HAP-1 (cell line): ENCODE measurements at regions not wholly inside any gene's neighbourhood (a gene's known extent, or its start where the extent isn't known, plus 50 kb on each side); places are given as distances from the start of the nearest gene placed in this dataset.
A peak's percentile ranks its signal among the peaks of the same experiment; 100 is the strongest.

Experiments used
- DNase-seq, 2 experiments: peaks; one replicate each; pipeline ENCODE4 v3.0.0-alpha.2; 2016 to 2020; ENCODE audit warnings: low spot score in 2 of 2
- H3K27me3 ChIP-seq: fragments of 250-450 bp; sonication (Bioruptor Pico); 2 replicates; pipeline ENCODE4 v1.5.1; 2020; ENCODE audit warnings: low read depth, mild to moderate bottlenecking, moderate library complexity
- H3K36me3 ChIP-seq: fragments of 250-450 bp; sonication (Bioruptor Pico); replicated peaks from 2 replicates; pipeline ENCODE4 v1.5.1; 2020; ENCODE audit warnings: mild to moderate bottlenecking
- H3K4me1 ChIP-seq: fragments of 250-450 bp; sonication (Bioruptor Pico); 2 replicates; pipeline ENCODE4 v1.5.1; 2020; ENCODE audit warnings: mild to moderate bottlenecking
- H3K4me3 ChIP-seq: fragments of 250-450 bp; sonication (Bioruptor Pico); 2 replicates; pipeline ENCODE4 v1.5.1; 2020; ENCODE audit warnings: mild to moderate bottlenecking, moderate library complexity
- H3K9me3 ChIP-seq: fragments of 250-450 bp; sonication (Bioruptor Pico); 2 replicates; pipeline ENCODE4 v1.5.1; 2020; ENCODE audit warnings: mild to moderate bottlenecking, moderate library complexity
- in situ Hi-C: fragments of 300-500 bp; cut with MboI; formaldehyde crosslinking; loops from 3 replicates; pipeline ENCODE4 v1.14.3; 2020; ENCODE audit warnings: low sequenced_read_pairs, inconsistent platforms, mixed read lengths

GRCh38 chr10:124265776-124266467 is 152.8 kb downstream of the OAT start:
- H3K36me3 ChIP-seq = no peaks in the 10 kb centered on the region
- DNase-seq = no peak
- H3K9me3 ChIP-seq = no peaks in the 10 kb centered on the region
- H3K4me1 ChIP-seq = no peaks in the 10 kb centered on the region
- peaks cover 5% of the 10 kb centered on the region; the same call in 1 of the 2 replicates for H3K27me3 ChIP-seq
- H3K4me3 ChIP-seq = no peak overlapping the region
- in situ Hi-C loops = no loop called here

DNA sequence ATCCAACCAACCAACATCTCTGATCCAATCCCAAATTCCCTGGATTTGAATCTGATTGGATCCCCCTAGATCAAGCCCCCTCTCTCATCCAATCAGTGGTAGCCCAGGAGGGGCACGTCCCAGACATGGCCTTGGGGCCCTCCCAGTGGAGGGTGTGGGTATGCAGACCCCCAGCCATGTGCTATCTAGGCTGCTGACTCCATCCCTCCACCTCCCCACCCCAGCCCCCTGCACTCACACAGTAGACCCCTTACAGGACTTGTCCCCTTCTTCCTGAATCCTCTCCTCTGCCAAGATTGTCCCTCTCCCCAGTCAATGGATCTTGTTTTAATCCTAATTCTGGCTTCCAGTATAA is 153.4 kb downstream of the OAT start:
- Histone ChIP-seq H3K27me3 (peaks cover 5% of the 10 kb centered on the region; the same call in 1 of the 2 replicates), H3K36me3 (no peaks in the 10 kb centered on the region)

GRCh38 chr10:124264711-124265390 is 153.9 kb downstream of the OAT start:
- H3K27me3 ChIP-seq = peaks cover 5% of the 10 kb centered on the region; the same call in 1 of the 2 replicates
- H3K4me3 ChIP-seq = no peak overlapping the region
- no peaks in the 10 kb centered on the region for H3K4me1 ChIP-seq
- no peak for DNase-seq
- in situ Hi-C loops = no loop called here
- H3K36me3 ChIP-seq = no peaks in the 10 kb centered on the region
- no peaks in the 10 kb centered on the region for H3K9me3 ChIP-seq

More for the DNA sequence above, 153.4 kb downstream of the OAT start:
- Histone ChIP-seq H3K4me3 (no peak overlapping the region), H3K9me3 (no peaks in the 10 kb centered on the region), H3K4me1 (no peaks in the 10 kb centered on the region)
- in situ Hi-C loops = no loop called here
- DNase-seq = no peak

DNA sequence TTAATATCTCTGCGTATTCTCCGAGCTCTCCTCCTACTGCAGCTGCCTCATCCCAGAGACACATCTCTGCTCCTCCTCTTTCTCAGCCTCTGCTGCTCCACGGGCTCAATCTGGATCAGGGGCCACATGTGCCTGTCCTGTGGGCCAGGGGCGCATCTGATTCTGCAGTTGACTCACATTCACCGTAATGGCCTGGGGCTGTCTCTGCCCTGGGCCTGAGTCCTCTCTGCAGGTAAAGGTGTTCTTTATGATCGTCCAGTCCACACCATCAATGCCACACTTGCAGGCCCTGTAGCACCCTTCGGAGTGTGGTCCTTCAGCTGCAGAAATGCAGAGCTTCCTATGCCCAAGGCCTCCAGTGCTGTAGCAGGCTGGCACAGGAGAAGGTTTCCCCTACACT is 154.5 kb downstream of the OAT start:
- no peak for DNase-seq
- H3K36me3 ChIP-seq = no peaks in the 10 kb centered on the region
- in situ Hi-C loops = no loop called here
- no peak overlapping the region for H3K4me3 ChIP-seq
- H3K27me3 ChIP-seq = peaks cover 5% of the 10 kb centered on the region; the same call in 1 of the 2 replicates
- H3K9me3 ChIP-seq = no peaks in the 10 kb centered on the region
- H3K4me1 ChIP-seq = no peaks in the 10 kb centered on the region

- in situ Hi-C loops = no loop called here
- Histone ChIP-seq H3K4me3 (no peak overlapping the region), H3K4me1 (no peaks in the 10 kb centered on the region), H3K9me3 (no peaks in the 10 kb centered on the region), H3K27me3 (peaks cover 5% of the 10 kb centered on the region; the same call in 1 of the 2 replicates), H3K36me3 (no peaks in the 10 kb centered on the region)
- DNase-seq = no peak
Observed at GRCh38 chr10:124263726-124264125, 155.0 kb downstream of the OAT start.

- no peaks in the 10 kb centered on the region for H3K36me3 ChIP-seq
- DNase-seq = no peak
- in situ Hi-C loops = no loop called here
- no peak overlapping the region for H3K4me3 ChIP-seq
- no peaks in the 10 kb centered on the region for H3K9me3 ChIP-seq
- H3K4me1 ChIP-seq = no peaks in the 10 kb centered on the region
- H3K27me3 ChIP-seq = peaks cover 5% of the 10 kb centered on the region; the same call in 1 of the 2 replicates
Observed at GRCh38 chr10:124262971-124263370, 155.8 kb downstream of the OAT start.

DNA sequence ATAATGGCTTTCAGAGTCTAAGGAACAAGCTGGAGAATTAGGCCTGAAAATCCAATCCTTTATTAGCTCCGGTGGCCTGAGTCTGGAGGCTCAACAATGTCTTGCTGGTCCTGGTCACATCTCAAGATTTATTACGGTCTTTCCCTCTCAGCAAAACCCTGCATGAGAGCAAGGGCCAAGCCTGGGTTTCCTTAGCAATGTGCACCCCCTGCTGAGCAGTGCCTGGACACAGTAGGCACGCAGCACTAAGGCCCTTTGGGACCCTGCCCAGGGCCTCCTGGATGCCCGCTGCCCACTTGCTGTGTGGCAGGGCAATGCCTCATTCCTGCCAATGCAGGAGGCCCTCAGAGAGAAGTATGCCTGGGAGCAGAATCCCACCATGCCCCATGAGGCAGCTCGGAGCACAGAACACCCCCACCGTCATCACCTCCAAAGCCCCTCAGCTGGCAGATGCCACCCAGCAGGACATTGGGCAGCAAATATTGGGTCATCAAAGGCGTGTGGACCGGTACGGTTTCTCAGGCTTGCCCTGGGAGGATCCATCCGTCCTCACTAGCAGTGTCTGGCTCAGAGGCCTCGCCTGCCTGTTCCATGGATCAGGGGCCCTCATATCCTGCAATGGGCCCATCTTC is 156.4 kb downstream of the OAT start:
- peaks cover 5% of the 10 kb centered on the region; the same call in 1 of the 2 replicates for H3K27me3 ChIP-seq
- H3K4me1 ChIP-seq = no peaks in the 10 kb centered on the region
- H3K9me3 ChIP-seq = no peaks in the 10 kb centered on the region
- no peak for DNase-seq
- H3K36me3 ChIP-seq = no peaks in the 10 kb centered on the region
- in situ Hi-C loops = no loop called here
- no peak overlapping the region for H3K4me3 ChIP-seq

DNA sequence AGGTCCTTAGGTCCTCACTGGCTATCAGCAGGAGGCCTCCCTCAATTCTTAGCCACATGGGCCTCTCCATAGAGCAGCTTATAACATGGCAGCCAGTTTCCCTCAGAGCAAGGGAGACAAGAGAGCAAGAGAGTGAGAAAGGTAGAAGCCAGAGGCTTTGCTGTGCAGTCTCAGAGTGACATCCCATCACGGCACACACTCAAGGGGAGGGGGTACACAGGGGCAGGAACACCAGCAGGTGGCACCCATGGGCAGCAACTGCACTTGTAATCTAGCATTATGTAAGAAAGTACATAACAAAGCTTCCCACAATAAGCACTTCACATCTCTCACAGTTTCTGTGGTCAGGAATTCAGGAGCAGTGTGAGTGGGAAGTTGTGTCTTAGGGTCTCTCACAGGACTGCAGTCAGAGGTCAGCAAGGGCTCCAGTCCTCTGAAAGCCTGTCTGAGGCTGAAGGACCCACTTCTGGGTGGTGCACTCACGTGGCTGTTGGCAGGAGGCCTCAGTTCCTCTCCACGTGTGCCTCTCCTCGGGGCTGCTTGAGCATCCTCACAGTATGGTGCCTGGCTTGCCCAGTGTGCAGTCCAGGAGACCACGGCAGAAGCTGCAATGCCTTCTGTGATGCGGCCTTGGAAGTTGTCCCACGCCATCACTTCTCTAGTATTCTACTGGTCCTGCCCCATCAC is 159.4 kb downstream of the OAT start:
- H3K36me3 ChIP-seq = no peaks in the 10 kb centered on the region
- peaks cover 4% of the 10 kb centered on the region for H3K27me3 ChIP-seq
- DNase-seq = peak; percentile 17 to 53
- in situ Hi-C loops = no loop called here
- no peak overlapping the region for H3K4me3 ChIP-seq
- H3K4me1 ChIP-seq = no peaks in the 10 kb centered on the region
- no peaks in the 10 kb centered on the region for H3K9me3 ChIP-seq

- in situ Hi-C loops = no loop called here
- Histone ChIP-seq H3K4me1 (no peaks in the 10 kb centered on the region), H3K27me3 (peaks cover 2% of the 10 kb centered on the region; the same call in 1 of the 2 replicates), H3K9me3 (no peaks in the 10 kb centered on the region), H3K36me3 (no peaks in the 10 kb centered on the region), H3K4me3 (no peak overlapping the region)
- no peak for DNase-seq
Observed at GRCh38 chr10:124257781-124258180, 160.9 kb downstream of the OAT start.

GRCh38 chr10:124256151-124256550 is 162.6 kb downstream of the OAT start:
- Histone ChIP-seq H3K36me3 (no peaks in the 10 kb centered on the region), H3K27me3 (peaks cover 3% of the 10 kb centered on the region; the same call in 1 of the 2 replicates), H3K9me3 (no peaks in the 10 kb centered on the region), H3K4me1 (no peaks in the 10 kb centered on the region), H3K4me3 (no peak overlapping the region)
- DNase-seq = no peak
- in situ Hi-C loops = no loop called here

- DNase-seq = no peak
Observed at GRCh38 chr10:124255556-124255955, 162.2 kb upstream of the CHST15 start.

DNA sequence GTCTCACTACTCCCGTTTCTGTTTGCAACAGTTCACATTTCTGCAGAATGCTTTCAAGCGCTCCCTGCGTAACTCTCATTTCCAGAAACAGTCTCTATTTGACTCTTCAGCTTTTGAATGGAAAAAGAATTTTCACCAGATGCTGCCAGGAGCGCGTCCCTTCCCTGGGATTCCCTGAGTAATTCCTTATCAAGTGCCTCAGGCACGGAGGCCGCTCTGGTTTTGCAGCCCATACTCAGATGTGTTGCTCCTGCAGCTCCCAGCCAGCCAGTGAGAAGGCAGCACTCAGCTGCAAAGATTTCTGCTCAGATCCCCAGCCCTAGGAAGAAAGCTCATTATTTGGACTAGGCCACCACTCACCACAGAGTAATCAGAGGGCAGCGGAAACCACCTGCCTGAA is 161.1 kb upstream of the CHST15 start:
- Histone ChIP-seq H3K9me3 (no peaks in the 10 kb centered on the region), H3K4me1 (no peaks in the 10 kb centered on the region), H3K27me3 (peaks cover 3% of the 10 kb centered on the region; the same call in 1 of the 2 replicates), H3K4me3 (no peak overlapping the region), H3K36me3 (no peaks in the 10 kb centered on the region)
- in situ Hi-C loops = no loop called here
- no peak for DNase-seq

More at GRCh38 chr10:124255556-124255955, 162.2 kb upstream of the CHST15 start:
- Histone ChIP-seq H3K9me3 (no peaks in the 10 kb centered on the region), H3K36me3 (no peaks in the 10 kb centered on the region), H3K4me1 (no peaks in the 10 kb centered on the region), H3K4me3 (no peak overlapping the region), H3K27me3 (peaks cover 3% of the 10 kb centered on the region; the same call in 1 of the 2 replicates)
- in situ Hi-C loops = no loop called here

- in situ Hi-C loops = no loop called here
- H3K4me3 ChIP-seq = no peak overlapping the region
- no peaks in the 10 kb centered on the region for H3K4me1 ChIP-seq
- H3K36me3 ChIP-seq = no peaks in the 10 kb centered on the region
- no peak for DNase-seq
- H3K27me3 ChIP-seq = peaks cover 3% of the 10 kb centered on the region; the same call in 1 of the 2 replicates
- H3K9me3 ChIP-seq = no peaks in the 10 kb centered on the region
Observed at GRCh38 chr10:124253006-124253405, 159.6 kb upstream of the CHST15 start.
